Thoracic aorta (tissue), 2 donors: ENCODE measurements at regions not wholly inside any gene's neighbourhood (a gene's known extent, or its start where the extent isn't known, plus 50 kb on each side); places are given as distances from the start of the nearest gene placed in this dataset.

Source experiments
- ATAC-seq: fragments of 150-250 bp; one replicate; pipeline ENCODE4 v1.8.0; 2017; ENCODE audit warnings: low read depth; ENCODE audit not compliant: insufficient number of reproducible peaks, low FRiP score
- DNase-seq: peaks from one replicate; pipeline ENCODE4 v3.0.0-alpha.2; 2020; ENCODE audit warnings: low spot score
- H3K27ac ChIP-seq, 2 donors: fragments of 200-600 bp; sonication (generic); 1 replicate in 1 of 2; 2 replicates in 1 of 2; pipeline ENCODE4 v1.5.1; 2016; ENCODE audit warnings: mild to moderate bottlenecking in 2 of 2, moderate library complexity in 2 of 2
- H3K27me3 ChIP-seq: fragments of 200-600 bp; sonication (generic); replicated peaks from 2 replicates; pipeline ENCODE4 v1.6.0; 2016; ENCODE audit warnings: mild to moderate bottlenecking; ENCODE audit not compliant: insufficient read depth
- H3K36me3 ChIP-seq: fragments of 200-600 bp; sonication (generic); one replicate; pipeline ENCODE4 v1.5.1; 2016
- H3K4me1 ChIP-seq, 2 donors: fragments of 200-600 bp; sonication (generic); 1 replicate in 1 of 2; 2 replicates in 1 of 2; pipeline versions ENCODE4 v1.5.1 to v1.6.0; 2016; ENCODE audit warnings: low read depth in 2 of 2, mild to moderate bottlenecking in 1 of 2; ENCODE audit not compliant: control insufficient read depth in 1 of 2
- H3K4me3 ChIP-seq: fragments of 200-600 bp; sonication (generic); 2 replicates; pipeline ENCODE4 v1.5.1; 2016; ENCODE audit warnings: mild to moderate bottlenecking
- H3K9me3 ChIP-seq: fragments of 200-600 bp; sonication (generic); 2 replicates; pipeline ENCODE4 v1.5.1; 2016
- CTCF ChIP-seq: fragments of 200-600 bp; sonication (generic); IDR thresholded peaks from one replicate; pipeline ENCODE4 v1.5.1; 2019; ENCODE audit warnings: antibody characterized with exemption

- H3K36me3 ChIP-seq = no peaks in the 10 kb centered on the region
- ATAC-seq = no peak
- H3K4me1 ChIP-seq = no peaks in the 10 kb centered on the region
- no peak overlapping the region for H3K27ac ChIP-seq
- no peaks in the 10 kb centered on the region for H3K9me3 ChIP-seq
- no peak for TF ChIP-seq CTCF
- no peak for DNase-seq
- no peak overlapping the region for H3K4me3 ChIP-seq
- no peaks in the 10 kb centered on the region for H3K27me3 ChIP-seq
Observed at GRCh38 chr9:126114409-126114760, 212.2 kb upstream of the MVB12B start.

GRCh38 chr9:126114850-126115460, 211.7 kb upstream of the MVB12B start:
- DNase-seq = no peak
- Histone ChIP-seq H3K27ac (no peak overlapping the region), H3K9me3 (no peaks in the 10 kb centered on the region), H3K36me3 (no peaks in the 10 kb centered on the region), H3K4me3 (no peak overlapping the region), H3K27me3 (no peaks in the 10 kb centered on the region), H3K4me1 (no peaks in the 10 kb centered on the region)
- no peak for ATAC-seq
- TF ChIP-seq CTCF = no peak

- Histone ChIP-seq H3K9me3 (no peaks in the 10 kb centered on the region), H3K4me1 (no peaks in the 10 kb centered on the region), H3K36me3 (no peaks in the 10 kb centered on the region), H3K27me3 (no peaks in the 10 kb centered on the region), H3K27ac (no peak overlapping the region), H3K4me3 (no peak overlapping the region)
- TF ChIP-seq CTCF = no peak
- DNase-seq = no peak
- ATAC-seq = no peak
Observed at GRCh38 chr9:126116351-126117157, 210.1 kb upstream of the MVB12B start.

GRCh38 chr9:126117158-126117425, 209.5 kb upstream of the MVB12B start:
- no peak for DNase-seq
- Histone ChIP-seq H3K27ac (no peak overlapping the region), H3K4me3 (no peak overlapping the region), H3K36me3 (no peaks in the 10 kb centered on the region), H3K4me1 (no peaks in the 10 kb centered on the region), H3K9me3 (no peaks in the 10 kb centered on the region), H3K27me3 (no peaks in the 10 kb centered on the region)
- no peak for TF ChIP-seq CTCF
- ATAC-seq = no peak

GRCh38 chr9:126117631-126118030, 209.0 kb upstream of the MVB12B start:
- TF ChIP-seq CTCF = no peak
- ATAC-seq (no peak), DNase-seq (no peak)
- Histone ChIP-seq H3K27me3 (no peaks in the 10 kb centered on the region), H3K4me1 (no peaks in the 10 kb centered on the region), H3K36me3 (no peaks in the 10 kb centered on the region), H3K27ac (no peak overlapping the region), H3K9me3 (no peaks in the 10 kb centered on the region), H3K4me3 (no peak overlapping the region)
